Prostate gland (tissue), 2 donors: ENCODE measurements at regions not wholly inside any gene's neighbourhood (a gene's known extent, or its start where the extent isn't known, plus 50 kb on each side); places are given as distances from the start of the nearest gene placed in this dataset.

Experiments
- CTCF ChIP-seq, 4 experiments: fragments of 200-600 bp in 2 of 4; fragments of 450-650 bp in 2 of 4; sonication (generic) in 2 of 4; IDR thresholded peaks; 1 replicate in 3 of 4; 2 replicates in 1 of 4; pipeline ENCODE4 v1.5.1; 2016 to 2019; ENCODE audit warnings: antibody characterized with exemption in 4 of 4, mild to moderate bottlenecking in 2 of 4, moderate library complexity in 2 of 4
- POLR2A ChIP-seq: fragments of 450-650 bp; IDR thresholded peaks from one replicate; pipeline ENCODE4 v1.6.1; 2016; ENCODE audit warnings: antibody characterized with exemption, mild to moderate bottlenecking
- POLR2AphosphoS5 ChIP-seq: sonication (generic); formaldehyde crosslinking; IDR thresholded peaks from one replicate; pipeline ENCODE4 v1.6.1; 2017; ENCODE audit warnings: antibody characterized with exemption

- TF ChIP-seq CTCF (IDR thresholded peaks at IDR 0.05) (no peak), POLR2AphosphoS5 (no peak), POLR2A (no peak)
Measured at GRCh38 chrX:39163581-39164126, 362.4 kb downstream of the MID1IP1 start.
